ENCODE measurements at regions not wholly inside any gene's neighbourhood (a gene's known extent, or its start where the extent isn't known, plus 50 kb on each side); places are given as distances from the start of the nearest gene placed in this dataset.

GRCh38 chr2:215579809-215580208 lies 143.9 kb upstream of the FN1 start:
- TF ChIP-seq MAX (IDR thresholded peaks at IDR 0.05) (no peak), GABPA (IDR thresholded peaks at IDR 0.05 in 1 of 2, conservative IDR thresholded peaks at IDR 0.05 in 1 of 2) (no peak), NR2F2 (IDR thresholded peaks at IDR 0.05) (no peak), SP1 (IDR thresholded peaks at IDR 0.05) (no peak), EGR1 (IDR thresholded peaks at IDR 0.05; ENCODE audit: low read depth in 2 of 2) (no peak), FOXA2 (IDR thresholded peaks at IDR 0.05) (no peak), FOXA1 (IDR thresholded peaks at IDR 0.05) (no peak), ZBTB33 (IDR thresholded peaks at IDR 0.05) (no peak), HNF4G (IDR thresholded peaks at IDR 0.05) (no peak), HNF4A (conservative IDR thresholded peaks at IDR 0.05) (no peak), YY1 (IDR thresholded peaks at IDR 0.05) (no peak)
- Histone ChIP-seq H3K4me1 (ENCODE audit: control insufficient read depth in 4 of 4, insufficient read depth in 4 of 4, low read length in 3 of 4) (no peaks in the 10 kb centered on the region), H3K27ac (ENCODE audit: low read depth in 1 of 2, low read length in 2 of 2) (no peak overlapping the region), H3K9me3 (ENCODE audit: control insufficient read depth in 4 of 4, low read length in 3 of 4) (no peaks in the 10 kb centered on the region), H3K9ac (ENCODE audit: low read depth in 1 of 2, low read length in 2 of 2) (no peak overlapping the region), H3K27me3 (ENCODE audit: control insufficient read depth in 4 of 4, insufficient read depth in 4 of 4, low read length in 3 of 4) (no peaks in the 10 kb centered on the region), H3K36me3 (ENCODE audit: control insufficient read depth in 4 of 4, insufficient read depth in 3 of 4, low read depth in 1 of 4, low read length in 3 of 4) (no peaks in the 10 kb centered on the region), H3K4me3 (ENCODE audit: low read depth in 1 of 3, low read length in 3 of 3) (no peak overlapping the region)
- DNase-seq (ENCODE audit: low spot score): no peak
- 58% methylated on average over 3 of the region's 3 CpGs for WGBS

- Histone ChIP-seq H3K4me1 (ENCODE audit: control insufficient read depth in 4 of 4, insufficient read depth in 4 of 4, low read length in 3 of 4) (peaks cover 0 to 1% (median under 1%) of the 10 kb centered on the region in 4 donors), H3K27ac (ENCODE audit: low read depth in 1 of 2, low read length in 2 of 2) (no peak overlapping the region), H3K4me3 (ENCODE audit: low read depth in 1 of 3, low read length in 3 of 3) (no peak overlapping the region), H3K36me3 (ENCODE audit: control insufficient read depth in 4 of 4, insufficient read depth in 3 of 4, low read depth in 1 of 4, low read length in 3 of 4) (no peaks in the 10 kb centered on the region), H3K9me3 (ENCODE audit: control insufficient read depth in 4 of 4, low read length in 3 of 4) (no peaks in the 10 kb centered on the region), H3K27me3 (ENCODE audit: control insufficient read depth in 4 of 4, insufficient read depth in 4 of 4, low read length in 3 of 4) (no peaks in the 10 kb centered on the region), H3K9ac (ENCODE audit: low read depth in 1 of 2, low read length in 2 of 2) (no peak overlapping the region)
- TF ChIP-seq CTCF (IDR thresholded peaks at IDR 0.05; ENCODE audit: low read depth, low read length, missing input control) (no peak), GABPA (IDR thresholded peaks at IDR 0.05 in 1 of 2, conservative IDR thresholded peaks at IDR 0.05 in 1 of 2) (no peak), NR2F2 (IDR thresholded peaks at IDR 0.05) (no peak), JUND (IDR thresholded peaks at IDR 0.05) (no peak), YY1 (IDR thresholded peaks at IDR 0.05) (no peak), EGR1 (IDR thresholded peaks at IDR 0.05; ENCODE audit: low read depth in 2 of 2) (no peak), RXRA (IDR thresholded peaks at IDR 0.05) (no peak), HNF4G (IDR thresholded peaks at IDR 0.05) (no peak), FOXA2 (IDR thresholded peaks at IDR 0.05) (no peak)
- no peak for DNase-seq (ENCODE audit: low spot score)
These were observed 141.5 kb upstream of the FN1 start for GRCh38 chr2:215577356-215577755.

GRCh38 chr2:215576572-215576971 lies 140.7 kb upstream of the FN1 start:
- Histone ChIP-seq H3K4me1 (ENCODE audit: control insufficient read depth in 4 of 4, insufficient read depth in 4 of 4, low read length in 3 of 4) (peaks cover 0 to 4% (median 2%) of the 10 kb centered on the region in 4 donors), H3K27me3 (ENCODE audit: control insufficient read depth in 4 of 4, insufficient read depth in 4 of 4, low read length in 3 of 4) (no peaks in the 10 kb centered on the region), H3K9ac (ENCODE audit: low read depth in 1 of 2, low read length in 2 of 2) (no peak overlapping the region), H3K9me3 (ENCODE audit: control insufficient read depth in 4 of 4, low read length in 3 of 4) (no peaks in the 10 kb centered on the region), H3K4me3 (ENCODE audit: low read depth in 1 of 3, low read length in 3 of 3) (no peak overlapping the region), H3K27ac (ENCODE audit: low read depth in 1 of 2, low read length in 2 of 2) (no peak overlapping the region), H3K36me3 (ENCODE audit: control insufficient read depth in 4 of 4, insufficient read depth in 3 of 4, low read depth in 1 of 4, low read length in 3 of 4) (no peaks in the 10 kb centered on the region)
- no peak for DNase-seq (ENCODE audit: low spot score)
- TF ChIP-seq GABPA (IDR thresholded peaks at IDR 0.05 in 1 of 2, conservative IDR thresholded peaks at IDR 0.05 in 1 of 2): no peak
- no peak for TF ChIP-seq FOXA1 (IDR thresholded peaks at IDR 0.05)
- TF ChIP-seq HNF4G (IDR thresholded peaks at IDR 0.05): no peak
- TF ChIP-seq NR2F2 (IDR thresholded peaks at IDR 0.05): no peak
- TF ChIP-seq FOXA2 (IDR thresholded peaks at IDR 0.05): no peak
- no peak for TF ChIP-seq MAX (IDR thresholded peaks at IDR 0.05)
- TF ChIP-seq RXRA (IDR thresholded peaks at IDR 0.05): no peak
- TF ChIP-seq ATF3 (IDR thresholded peaks at IDR 0.05): no peak
- TF ChIP-seq EGR1 (IDR thresholded peaks at IDR 0.05; ENCODE audit: low read depth in 2 of 2): no peak
- TF ChIP-seq HNF4A (conservative IDR thresholded peaks at IDR 0.05): no peak
- no peak for TF ChIP-seq ZBTB33 (IDR thresholded peaks at IDR 0.05)
- 95% methylated on average over 3 of the region's 3 CpGs for WGBS

Measured in liver (tissue), 8 donors.